ENCODE measurements at regions not wholly inside any gene's neighbourhood (a gene's known extent, or its start where the extent isn't known, plus 50 kb on each side); places are given as distances from the start of the nearest gene placed in this dataset.

DNA sequence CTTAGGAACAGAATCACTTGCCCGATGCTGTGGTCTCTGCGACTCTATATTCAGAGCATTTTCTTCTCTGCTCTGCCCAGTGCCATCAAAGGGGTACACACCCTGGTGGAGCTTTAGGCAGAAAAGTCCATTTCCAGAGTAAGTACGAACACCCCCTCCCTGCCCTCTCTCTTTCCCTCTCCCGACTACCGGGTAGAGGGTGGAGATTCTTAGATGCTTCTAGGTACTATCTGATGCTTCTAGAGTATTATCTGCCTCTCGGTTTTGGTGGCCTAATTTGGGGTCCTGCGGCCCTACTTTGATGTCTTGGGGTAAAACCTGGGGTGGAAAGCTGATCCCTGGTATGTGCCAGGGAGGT lies 245.4 kb upstream of the SOX4 start:
- TF ChIP-seq EP300 (IDR thresholded peaks at IDR 0.05), result no peak
- TF ChIP-seq POLR2A (IDR thresholded peaks at IDR 0.05), result no peak
- no peak for TF ChIP-seq POLR2AphosphoS5 (IDR thresholded peaks at IDR 0.05)
- TF ChIP-seq CTCF (IDR thresholded peaks at IDR 0.05), result no peak
- Histone ChIP-seq H3K36me3 (no peaks in the 10 kb centered on the region), H3K27me3 (no peaks in the 10 kb centered on the region), H3K27ac (no peak overlapping the region), H3K9me3 (no peaks in the 10 kb centered on the region), H3K4me3 (no peak overlapping the region), H3K4me1 (peaks cover 0 to 8% (median 0%) of the 10 kb centered on the region in 4 donors)
- DNase-seq (no peak), ATAC-seq (ENCODE audit: low FRiP score in 2 of 2) (peak; percentile 23 to 46)
- WGBS, 2 donors, result 71 to 88% methylated on average over 6 to 7 of the region's 7 CpGs

DNA sequence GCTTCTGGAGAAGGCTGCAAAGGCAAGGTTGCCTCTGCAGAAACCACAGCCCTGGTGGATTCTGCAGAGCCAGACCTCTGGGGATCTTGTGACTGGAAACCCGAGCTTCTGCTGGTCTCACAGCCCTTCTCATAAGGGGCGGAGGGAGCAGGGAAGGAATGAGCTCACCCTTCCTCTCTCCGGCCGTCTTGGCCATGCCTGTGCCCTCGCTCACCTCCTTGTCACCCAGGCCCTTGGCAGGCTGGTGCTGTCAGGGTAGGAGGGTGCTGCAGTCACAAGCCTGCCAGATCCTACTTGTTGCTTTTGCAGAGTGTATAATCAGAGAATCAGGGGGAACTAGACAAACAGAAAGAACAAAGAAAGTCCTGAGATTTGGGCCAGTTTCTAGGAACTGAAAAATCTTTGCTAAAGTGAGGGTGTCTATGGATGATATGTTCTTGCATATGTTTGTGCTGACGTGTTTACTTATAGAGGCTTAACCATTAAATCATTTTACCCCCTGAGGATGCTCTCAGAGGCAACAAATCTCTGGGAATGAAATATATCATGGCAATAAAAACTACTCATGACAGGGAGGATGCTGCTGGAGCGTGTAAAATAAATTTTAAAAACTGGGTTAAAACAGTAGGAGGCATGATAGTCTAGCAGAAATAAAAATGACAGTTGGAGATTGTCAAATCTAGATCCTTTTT lies 244.9 kb upstream of the SOX4 start:
- Histone ChIP-seq H3K9me3 (no peaks in the 10 kb centered on the region), H3K36me3 (no peaks in the 10 kb centered on the region), H3K27ac (no peak overlapping the region), H3K27me3 (no peaks in the 10 kb centered on the region), H3K4me3 (no peak overlapping the region), H3K4me1 (peaks cover 0 to 8% (median 0%) of the 10 kb centered on the region in 4 donors)
- ATAC-seq (ENCODE audit: low FRiP score in 2 of 2) (peak; percentile 69 to 87), DNase-seq (peak in 1 of 2 donors; percentile 77)
- TF ChIP-seq POLR2AphosphoS5 (IDR thresholded peaks at IDR 0.05), result no peak
- 44 to 49% methylated on average over 7 of the region's 7 CpGs for WGBS, 2 donors

GRCh38 chr6:21349834-21350233 lies 243.7 kb upstream of the SOX4 start:
- H3K4me1 ChIP-seq, result peaks cover 0 to 8% (median 0%) of the 10 kb centered on the region in 4 donors
- H3K27ac ChIP-seq, result no peak overlapping the region
- H3K36me3 ChIP-seq, result no peaks in the 10 kb centered on the region
- ATAC-seq (ENCODE audit: low FRiP score in 2 of 2) (no peak), DNase-seq (no peak)
- no peak for TF ChIP-seq EP300 (IDR thresholded peaks at IDR 0.05)
- TF ChIP-seq CTCF (IDR thresholded peaks at IDR 0.05), result no peak
- no peak for TF ChIP-seq POLR2AphosphoS5 (IDR thresholded peaks at IDR 0.05)
- no peak for TF ChIP-seq POLR2A (IDR thresholded peaks at IDR 0.05)
- H3K9me3 ChIP-seq, result no peaks in the 10 kb centered on the region
- no peaks in the 10 kb centered on the region for H3K27me3 ChIP-seq
- 84 to 85% methylated on average over 3 of the region's 3 CpGs for WGBS, 2 donors
- H3K4me3 ChIP-seq, result no peak overlapping the region

DNA sequence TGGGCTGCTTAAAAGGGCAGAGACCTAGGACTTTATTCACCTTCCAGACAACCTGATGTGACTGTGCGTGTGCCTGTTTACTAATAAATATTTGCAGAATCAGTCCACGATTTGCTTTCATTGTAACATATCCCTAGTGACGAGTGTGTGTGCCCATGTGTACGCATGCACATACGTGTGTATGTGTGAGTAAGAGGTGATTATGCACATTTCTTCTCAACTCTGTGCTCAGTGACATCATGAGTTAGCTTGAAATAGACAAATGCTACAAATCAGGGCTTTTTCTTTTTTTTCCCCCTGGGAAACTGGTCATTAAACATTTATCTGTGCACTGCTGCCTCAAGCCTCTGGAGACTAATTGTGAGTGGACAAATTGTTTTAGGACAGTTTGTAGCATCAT lies 242.6 kb upstream of the SOX4 start:
- WGBS, 2 donors, result 85 to 92% methylated on average over 5 of the region's 5 CpGs
- Histone ChIP-seq H3K27me3 (no peaks in the 10 kb centered on the region), H3K27ac (no peak overlapping the region), H3K4me3 (no peak overlapping the region), H3K9me3 (no peaks in the 10 kb centered on the region), H3K36me3 (no peaks in the 10 kb centered on the region), H3K4me1 (peaks cover 0 to 8% (median 0%) of the 10 kb centered on the region in 4 donors)
- DNase-seq (no peak), ATAC-seq (ENCODE audit: low FRiP score in 2 of 2) (no peak)
- TF ChIP-seq POLR2A (IDR thresholded peaks at IDR 0.05) (no peak), CTCF (IDR thresholded peaks at IDR 0.05) (no peak), EP300 (IDR thresholded peaks at IDR 0.05) (no peak), POLR2AphosphoS5 (IDR thresholded peaks at IDR 0.05) (no peak)

DNA sequence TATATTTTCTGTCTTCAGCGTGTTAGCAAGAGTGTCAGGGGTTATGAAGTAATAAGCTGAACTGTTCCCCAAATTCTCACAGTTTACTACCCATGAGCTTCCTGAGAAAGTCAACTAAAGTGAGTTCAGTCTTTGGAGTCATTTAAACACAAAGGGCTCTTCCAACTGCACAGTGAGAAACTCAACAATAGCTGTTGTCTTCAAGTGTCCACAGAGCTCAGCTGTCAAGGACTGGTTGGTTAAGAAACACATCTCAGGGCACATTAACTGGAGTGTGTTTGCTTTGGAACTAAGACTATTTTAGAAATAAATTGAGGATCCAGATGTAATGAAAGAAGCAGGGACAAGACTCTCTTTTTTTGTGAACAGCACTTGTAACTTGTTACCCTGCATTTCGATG lies 241.4 kb upstream of the SOX4 start:
- Histone ChIP-seq H3K36me3 (no peaks in the 10 kb centered on the region), H3K27me3 (no peaks in the 10 kb centered on the region), H3K4me1 (peaks cover 0 to 8% (median 0%) of the 10 kb centered on the region in 4 donors), H3K27ac (no peak overlapping the region), H3K4me3 (no peak overlapping the region), H3K9me3 (no peaks in the 10 kb centered on the region)
- ATAC-seq (ENCODE audit: low FRiP score in 2 of 2) (no peak), DNase-seq (peak in 1 of 2 donors; percentile 40)
- TF ChIP-seq CTCF (IDR thresholded peaks at IDR 0.05) (no peak), EP300 (IDR thresholded peaks at IDR 0.05) (no peak), POLR2A (IDR thresholded peaks at IDR 0.05) (no peak), POLR2AphosphoS5 (IDR thresholded peaks at IDR 0.05) (no peak)
- 48 to 66% methylated on average over 2 of the region's 2 CpGs for WGBS, 2 donors
